Upper lobe of left lung (tissue), 6 donors: ENCODE measurements at regions not wholly inside any gene's neighbourhood (a gene's known extent, or its start where the extent isn't known, plus 50 kb on each side); places are given as distances from the start of the nearest gene placed in this dataset.

Experiments
- ATAC-seq, 2 donors: fragments of 200-7000 bp; cut with Tn5 transposase; one replicate each; pipeline ENCODE4 v1.9.1; 2022; ENCODE audit warnings: mild to moderate bottlenecking in 2 of 2, moderate library complexity in 2 of 2; ENCODE audit not compliant: low FRiP score in 2 of 2
- DNase-seq, 2 donors: peaks; one replicate each; pipeline ENCODE4 v3.0.0-alpha.2; 2019 to 2020
- H3K27ac ChIP-seq, 4 donors: fragments of 200-600 bp; sonication (generic); one replicate each; pipeline ENCODE4 v1.5.1; 2016 to 2019
- H3K27me3 ChIP-seq, 4 donors: fragments of 200-600 bp; sonication (generic); one replicate each; pipeline ENCODE4 v1.5.1; 2017 to 2019
- H3K36me3 ChIP-seq, 4 donors: fragments of 200-600 bp; sonication (generic); one replicate each; pipeline ENCODE4 v1.5.1; 2016 to 2019
- H3K4me1 ChIP-seq, 4 donors: fragments of 200-600 bp; sonication (generic); one replicate each; pipeline ENCODE4 v1.5.1; 2018 to 2019
- H3K4me3 ChIP-seq, 4 donors: fragments of 200-600 bp; sonication (generic); one replicate each; pipeline ENCODE4 v1.5.1; 2017 to 2019; ENCODE audit warnings: mild to moderate bottlenecking in 2 of 4, moderate library complexity in 1 of 4
- H3K9me3 ChIP-seq, 4 donors: fragments of 200-600 bp; sonication (generic); one replicate each; pipeline ENCODE4 v1.5.1; 2018 to 2019
- EP300 ChIP-seq, 4 donors: sonication (generic); formaldehyde crosslinking; IDR thresholded peaks; one replicate each; pipeline ENCODE4 v1.5.1; 2017; ENCODE audit warnings: antibody characterized with exemption in 4 of 4, control low read depth in 2 of 4
- POLR2A ChIP-seq, 4 donors: fragments of 450-650 bp; IDR thresholded peaks; one replicate each; pipeline ENCODE4 v1.5.1; 2016 to 2017; ENCODE audit warnings: antibody characterized with exemption in 4 of 4, mild to moderate bottlenecking in 2 of 4
- POLR2AphosphoS5 ChIP-seq, 2 donors: sonication (generic); formaldehyde crosslinking; IDR thresholded peaks; one replicate each; pipeline ENCODE4 v1.5.1; 2017; ENCODE audit warnings: antibody characterized with exemption in 2 of 2
- WGBS, 2 donors: methylation state at CpG; one replicate each; pipeline ENCODE4 v1.1.5; 2017 to 2018; 5-methylcytosine and 5-hydroxymethylcytosine counted together
- TF ChIP-seq, protein P1 (sequence below), 6 experiments: fragments of 450-650 bp in 4 of 6; fragments of 200-600 bp in 2 of 6; sonication (generic) in 2 of 6; IDR thresholded peaks; one replicate each; pipeline ENCODE4 v1.5.1; 2016 to 2019; ENCODE audit warnings: antibody characterized with exemption in 6 of 6
- donor health status: DM: no; HTN: no; CAD: no; lungs with moderate emphysema.
- donor health status: DM: no; HTN: yes; CAD: no; lungs with severe emphysema.

DNA sequence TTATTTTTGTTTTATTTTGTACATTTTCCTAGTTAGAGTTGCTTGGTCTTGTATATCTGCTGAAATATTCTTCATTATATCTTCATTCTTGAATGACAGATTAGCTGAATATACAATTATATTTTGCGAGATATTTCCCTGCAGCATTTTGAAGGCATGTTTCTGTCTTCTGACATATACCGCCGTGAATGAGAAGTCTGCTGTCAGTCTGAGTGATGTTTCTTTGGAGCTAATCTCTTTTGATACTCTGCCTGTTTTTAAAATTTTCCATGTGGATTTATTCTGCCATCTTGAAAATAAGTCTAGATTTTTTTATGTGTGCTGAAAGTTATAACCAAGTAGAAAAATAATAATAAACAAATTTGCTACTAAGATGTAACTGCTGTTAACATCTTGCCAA is 148.5 kb downstream of the MAGEC1 start:
- Histone ChIP-seq H3K27ac (no peak overlapping the region), H3K4me3 (no peak overlapping the region), H3K4me1 (no peaks in the 10 kb centered on the region), H3K27me3 (no peaks in the 10 kb centered on the region), H3K9me3 (no peaks in the 10 kb centered on the region), H3K36me3 (no peaks in the 10 kb centered on the region)
- TF ChIP-seq POLR2AphosphoS5 (IDR thresholded peaks at IDR 0.05), result no peak
- TF ChIP-seq POLR2A (IDR thresholded peaks at IDR 0.05), result no peak
- no peak for TF ChIP-seq EP300 (IDR thresholded peaks at IDR 0.05)
- TF ChIP-seq, protein P1, sequence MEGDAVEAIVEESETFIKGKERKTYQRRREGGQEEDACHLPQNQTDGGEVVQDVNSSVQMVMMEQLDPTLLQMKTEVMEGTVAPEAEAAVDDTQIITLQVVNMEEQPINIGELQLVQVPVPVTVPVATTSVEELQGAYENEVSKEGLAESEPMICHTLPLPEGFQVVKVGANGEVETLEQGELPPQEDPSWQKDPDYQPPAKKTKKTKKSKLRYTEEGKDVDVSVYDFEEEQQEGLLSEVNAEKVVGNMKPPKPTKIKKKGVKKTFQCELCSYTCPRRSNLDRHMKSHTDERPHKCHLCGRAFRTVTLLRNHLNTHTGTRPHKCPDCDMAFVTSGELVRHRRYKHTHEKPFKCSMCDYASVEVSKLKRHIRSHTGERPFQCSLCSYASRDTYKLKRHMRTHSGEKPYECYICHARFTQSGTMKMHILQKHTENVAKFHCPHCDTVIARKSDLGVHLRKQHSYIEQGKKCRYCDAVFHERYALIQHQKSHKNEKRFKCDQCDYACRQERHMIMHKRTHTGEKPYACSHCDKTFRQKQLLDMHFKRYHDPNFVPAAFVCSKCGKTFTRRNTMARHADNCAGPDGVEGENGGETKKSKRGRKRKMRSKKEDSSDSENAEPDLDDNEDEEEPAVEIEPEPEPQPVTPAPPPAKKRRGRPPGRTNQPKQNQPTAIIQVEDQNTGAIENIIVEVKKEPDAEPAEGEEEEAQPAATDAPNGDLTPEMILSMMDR (IDR thresholded peaks at IDR 0.05), result no peak
- DNase-seq (no peak), ATAC-seq (no peak)
- 81 to 91% methylated on average over 3 of the region's 3 CpGs for WGBS, 2 donors

DNA sequence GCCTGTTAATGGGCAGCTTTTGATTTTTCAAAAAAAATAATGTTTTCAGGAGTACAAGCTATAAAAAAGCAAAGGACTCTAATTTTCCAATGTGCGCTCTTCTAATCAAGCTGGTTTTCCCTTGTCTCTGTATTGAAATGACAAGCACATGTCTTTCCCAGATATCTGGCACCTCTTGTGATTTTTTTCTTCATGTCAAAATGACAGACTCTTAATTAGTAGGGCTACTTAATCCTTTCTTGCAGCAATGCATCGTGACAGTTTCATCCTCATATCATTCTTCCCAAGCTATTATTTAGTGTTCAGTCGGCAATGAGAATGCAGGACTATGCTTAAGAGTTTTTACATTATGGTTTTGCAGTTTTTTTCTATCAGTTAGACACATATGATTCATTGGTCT is 139.5 kb downstream of the MAGEC1 start:
- H3K27ac ChIP-seq, result no peak overlapping the region
- no peak for DNase-seq
- H3K9me3 ChIP-seq, result no peaks in the 10 kb centered on the region
- no peaks in the 10 kb centered on the region for H3K4me1 ChIP-seq
- H3K4me3 ChIP-seq, result no peak overlapping the region
- TF ChIP-seq POLR2AphosphoS5 (IDR thresholded peaks at IDR 0.05) (no peak), POLR2A (IDR thresholded peaks at IDR 0.05) (no peak), EP300 (IDR thresholded peaks at IDR 0.05) (no peak)
- TF ChIP-seq, protein P1 (IDR thresholded peaks at IDR 0.05), result no peak
- WGBS, 2 donors, result 78 to 83% methylated on average over 3 of the region's 3 CpGs
- no peaks in the 10 kb centered on the region for H3K36me3 ChIP-seq
- no peak for ATAC-seq
- H3K27me3 ChIP-seq, result no peaks in the 10 kb centered on the region

DNA sequence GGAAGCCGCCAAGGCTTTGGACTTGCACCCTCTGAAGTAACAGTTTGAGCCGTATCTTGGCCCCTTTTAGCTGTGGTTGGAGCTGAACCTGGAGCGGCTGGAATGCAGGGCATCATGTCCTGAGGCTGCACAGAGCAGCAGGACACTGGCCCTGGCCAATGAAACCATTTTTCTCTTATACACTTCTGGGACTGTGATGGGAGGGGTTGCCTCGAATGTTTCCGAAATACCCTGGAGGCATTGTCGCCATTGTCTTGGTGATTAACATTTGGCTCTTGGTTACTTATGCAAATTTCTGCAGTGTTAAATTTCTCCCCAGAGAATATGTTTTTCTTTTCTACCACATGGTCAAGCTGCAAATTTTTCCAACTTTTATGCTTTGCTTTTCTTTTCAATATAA is 137.2 kb downstream of the MAGEC1 start:
- 78 to 100% methylated on average over 3 to 6 of the region's 6 CpGs for WGBS, 2 donors
- Histone ChIP-seq H3K36me3 (no peaks in the 10 kb centered on the region), H3K27me3 (no peaks in the 10 kb centered on the region), H3K4me3 (no peak overlapping the region), H3K9me3 (no peaks in the 10 kb centered on the region), H3K4me1 (no peaks in the 10 kb centered on the region), H3K27ac (no peak overlapping the region)
- no peak for DNase-seq
- no peak for TF ChIP-seq POLR2A (IDR thresholded peaks at IDR 0.05)
- TF ChIP-seq POLR2AphosphoS5 (IDR thresholded peaks at IDR 0.05), result no peak
- TF ChIP-seq, protein P1 (IDR thresholded peaks at IDR 0.05), result no peak
- TF ChIP-seq EP300 (IDR thresholded peaks at IDR 0.05), result no peak
- ATAC-seq, result no peak

DNA sequence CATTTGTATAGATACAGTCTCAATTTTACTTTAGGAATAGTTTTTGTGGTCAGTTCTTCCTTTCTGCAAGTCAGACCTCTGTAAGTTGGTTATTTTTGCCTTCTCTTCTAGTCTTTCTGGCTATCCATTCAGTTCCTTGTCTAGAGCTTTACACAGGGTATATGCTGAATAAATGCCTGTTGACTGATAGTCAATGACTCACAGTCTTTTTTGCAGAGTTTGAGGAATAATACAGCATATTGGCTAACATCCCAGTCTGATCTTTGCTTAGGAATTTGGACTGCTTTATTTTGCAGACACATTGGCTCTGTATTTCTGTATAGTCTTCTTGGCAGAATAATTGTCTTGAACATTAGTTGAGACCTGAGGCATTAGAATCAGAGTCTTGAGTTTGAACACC is 132.4 kb downstream of the MAGEC1 start:
- no peak for ATAC-seq
- TF ChIP-seq POLR2AphosphoS5 (IDR thresholded peaks at IDR 0.05) (no peak), EP300 (IDR thresholded peaks at IDR 0.05) (no peak), POLR2A (IDR thresholded peaks at IDR 0.05) (no peak)
- TF ChIP-seq, protein P1 (IDR thresholded peaks at IDR 0.05), result no peak

DNA sequence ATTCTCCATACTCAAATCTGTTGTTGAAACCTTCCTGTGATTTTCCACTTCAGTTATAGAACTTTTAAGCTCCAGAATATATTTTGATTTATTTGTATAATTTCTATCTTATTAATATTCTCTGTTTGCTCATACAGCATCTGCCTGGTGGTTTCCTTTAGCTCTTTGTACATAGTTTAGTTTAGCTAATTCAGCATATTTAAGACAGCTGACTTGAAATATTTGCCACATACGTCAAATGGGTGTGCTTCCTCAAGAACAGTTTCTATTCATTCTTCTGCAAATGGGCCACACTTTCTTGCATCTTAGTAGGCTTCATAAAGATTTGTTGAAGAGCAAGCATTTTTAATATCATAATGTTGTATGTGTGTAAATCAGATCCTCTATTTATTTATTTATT is 101.8 kb downstream of the MAGEC1 start:
- TF ChIP-seq EP300 (IDR thresholded peaks at IDR 0.05) (no peak), POLR2AphosphoS5 (IDR thresholded peaks at IDR 0.05) (no peak), POLR2A (IDR thresholded peaks at IDR 0.05) (no peak)
- TF ChIP-seq, protein P1 (IDR thresholded peaks at IDR 0.05), result no peak
- H3K4me1 ChIP-seq, result no peaks in the 10 kb centered on the region
- no peaks in the 10 kb centered on the region for H3K36me3 ChIP-seq
- DNase-seq, result no peak
- no peak for ATAC-seq
- no peaks in the 10 kb centered on the region for H3K27me3 ChIP-seq
- WGBS, 2 donors, result 81 to 95% methylated on average over 1 of the region's 1 CpG
- no peaks in the 10 kb centered on the region for H3K9me3 ChIP-seq
- no peak overlapping the region for H3K27ac ChIP-seq
- H3K4me3 ChIP-seq, result no peak overlapping the region

More for the DNA sequence above, 132.4 kb downstream of the MAGEC1 start:
- Histone ChIP-seq H3K27ac (no peak overlapping the region), H3K4me1 (no peaks in the 10 kb centered on the region), H3K27me3 (no peaks in the 10 kb centered on the region), H3K4me3 (no peak overlapping the region), H3K9me3 (no peaks in the 10 kb centered on the region), H3K36me3 (no peaks in the 10 kb centered on the region)
- no peak for DNase-seq
